ENCODE measurements at regions not wholly inside any gene's neighbourhood (a gene's known extent, or its start where the extent isn't known, plus 50 kb on each side); places are given as distances from the start of the nearest gene placed in this dataset.
"Not testable (repeated sequence)": the region's sequence is repeated elsewhere in the genome, so short reads cannot be mapped to it uniquely, and the experiment has no call there.

DNA sequence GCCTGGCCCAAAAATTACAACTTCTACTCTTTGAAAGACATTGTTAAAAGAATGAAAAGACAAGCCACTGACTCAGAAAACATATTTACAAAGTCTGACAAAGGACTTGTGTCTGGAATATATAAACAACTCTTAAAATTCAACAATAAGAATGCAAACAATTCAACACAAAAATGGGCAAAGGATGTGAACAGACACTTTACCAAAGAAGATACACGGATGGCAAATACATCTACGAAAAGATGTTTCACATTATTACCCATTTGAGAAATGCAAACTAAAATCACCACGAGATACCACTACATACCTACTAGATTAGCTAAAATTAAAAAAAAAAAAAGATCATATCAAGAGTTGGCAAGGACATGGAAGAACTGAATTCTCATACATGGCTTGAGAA, 80.8 kb upstream of the METRNL start:
- Mint-ChIP-seq H3K4me1 (ENCODE audit: low read depth in 2 of 2) (no peaks in the 10 kb centered on the region), H3K36me3 (ENCODE audit: insufficient read depth) (no peaks in the 10 kb centered on the region), H3K27ac (no peak overlapping the region), H3K27me3 (no peaks in the 10 kb centered on the region), H3K9me3 (peaks cover 0 to 3% of the 10 kb centered on the region in 2 donors), H3K4me3 (no peak overlapping the region)
- ATAC-seq (replicated peaks) = no peak
- no peak for DNase-seq

DNA sequence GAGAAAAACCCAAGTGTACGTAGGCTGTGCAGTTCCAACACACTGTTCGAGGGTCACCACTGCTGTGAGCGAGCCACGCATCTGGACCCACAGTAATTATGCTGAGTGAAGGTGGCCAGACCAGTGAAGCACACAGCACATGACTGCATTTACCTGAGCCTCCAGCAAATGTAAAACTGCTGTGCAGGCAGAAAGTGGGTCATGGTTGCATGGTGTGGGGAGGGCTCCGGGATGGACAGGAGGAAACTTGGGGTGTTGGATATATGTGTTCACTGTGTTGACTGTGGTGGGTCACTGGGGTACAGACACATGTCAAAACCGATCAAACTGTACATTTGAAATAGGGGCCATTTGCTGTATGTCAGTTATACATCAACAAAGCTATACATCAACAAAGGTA, 78.7 kb upstream of the METRNL start:
- Mint-ChIP-seq H3K27me3 (no peaks in the 10 kb centered on the region), H3K4me1 (ENCODE audit: low read depth in 2 of 2) (no peaks in the 10 kb centered on the region), H3K4me3 (no peak overlapping the region), H3K9me3 (peaks cover 0 to 3% of the 10 kb centered on the region in 2 donors), H3K36me3 (ENCODE audit: insufficient read depth) (no peaks in the 10 kb centered on the region), H3K27ac (no peak overlapping the region)
- ATAC-seq (replicated peaks) = no peak
- DNase-seq = no peak

DNA sequence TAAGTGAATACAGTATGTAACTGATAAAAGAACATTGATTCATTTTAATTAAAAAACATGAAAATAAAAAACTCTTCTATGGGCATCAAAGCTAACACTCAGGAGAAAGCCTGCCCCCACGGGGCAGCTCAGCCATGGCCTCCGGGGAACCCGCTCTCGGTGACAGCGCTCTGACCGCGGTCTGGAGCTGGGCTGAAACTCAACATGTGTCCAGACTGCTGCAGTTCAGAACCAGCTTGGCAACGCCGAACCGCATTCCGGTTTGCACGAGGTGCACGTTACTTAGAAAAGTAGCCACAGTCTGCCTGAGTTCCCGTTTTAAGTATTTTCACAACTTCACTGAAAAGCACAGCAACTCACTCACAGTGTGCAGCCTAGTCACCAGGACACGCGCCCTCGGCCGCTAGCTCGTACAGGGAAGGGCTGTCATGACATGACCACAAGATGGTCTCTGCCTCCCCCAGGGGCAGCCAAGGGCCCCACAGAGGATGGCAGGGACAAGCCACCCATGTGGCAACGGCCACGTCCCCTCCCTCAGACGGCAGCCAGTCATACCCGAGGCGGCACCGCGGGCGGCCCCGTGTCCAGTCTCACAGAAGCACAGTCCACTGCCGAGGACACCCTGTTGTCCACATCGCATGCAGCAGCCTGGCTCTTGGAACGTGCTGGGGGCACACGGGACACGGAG, 77.1 kb upstream of the METRNL start:
- no peak for DNase-seq
- Mint-ChIP-seq H3K27ac (no peak overlapping the region), H3K9me3 (peaks cover 0 to 3% of the 10 kb centered on the region in 2 donors), H3K4me1 (ENCODE audit: low read depth in 2 of 2) (no peaks in the 10 kb centered on the region), H3K27me3 (no peaks in the 10 kb centered on the region), H3K36me3 (ENCODE audit: insufficient read depth) (no peaks in the 10 kb centered on the region), H3K4me3 (no peak overlapping the region)
- no peak for ATAC-seq (replicated peaks)

- Mint-ChIP-seq H3K4me3 (no peak overlapping the region), H3K9me3 (no peaks in the 10 kb centered on the region), H3K4me1 (ENCODE audit: low read depth in 2 of 2) (no peaks in the 10 kb centered on the region), H3K36me3 (ENCODE audit: insufficient read depth) (no peaks in the 10 kb centered on the region), H3K27ac (no peak overlapping the region), H3K27me3 (no peaks in the 10 kb centered on the region)
- DNase-seq = no peak
- no peak for ATAC-seq (replicated peaks)
These were observed 74.5 kb upstream of the METRNL start for GRCh38 chr17:83004791-83005380.

DNA sequence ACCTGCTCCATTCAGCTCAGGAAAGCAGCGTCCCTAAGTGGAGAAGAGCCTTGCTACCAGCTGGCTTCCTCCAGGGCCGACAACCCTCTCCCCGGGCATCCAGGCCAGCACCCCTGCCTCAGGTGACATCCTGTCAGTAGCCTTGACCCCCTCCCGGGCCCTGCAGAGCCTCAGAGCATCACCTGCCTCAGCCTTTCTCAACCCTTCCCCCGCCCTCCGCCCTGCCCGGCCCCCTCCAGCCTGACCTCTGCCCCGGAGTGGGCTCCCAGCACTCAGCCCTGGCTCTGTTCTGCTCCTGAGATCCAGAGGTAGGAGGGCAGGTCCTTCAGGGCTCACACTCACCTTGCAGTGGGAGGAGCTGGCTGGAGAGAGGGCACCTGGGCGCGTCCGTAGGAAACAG, 73.8 kb upstream of the METRNL start:
- Mint-ChIP-seq H3K4me1 (ENCODE audit: low read depth in 2 of 2) (no peaks in the 10 kb centered on the region), H3K27me3 (no peaks in the 10 kb centered on the region), H3K27ac (no peak overlapping the region), H3K9me3 (no peaks in the 10 kb centered on the region), H3K36me3 (ENCODE audit: insufficient read depth) (no peaks in the 10 kb centered on the region), H3K4me3 (no peak overlapping the region)
- ATAC-seq (replicated peaks) (no peak), DNase-seq (no peak)

- H3K4me3 Mint-ChIP-seq = no peak overlapping the region
- no peaks in the 10 kb centered on the region for H3K4me1 Mint-ChIP-seq (ENCODE audit: low read depth in 2 of 2)
- no peaks in the 10 kb centered on the region for H3K27me3 Mint-ChIP-seq
- peaks cover 2% of the 10 kb centered on the region for H3K36me3 Mint-ChIP-seq (ENCODE audit: insufficient read depth)
- no peak for ATAC-seq (replicated peaks)
- no peaks in the 10 kb centered on the region for H3K9me3 Mint-ChIP-seq
- no peak overlapping the region for H3K27ac Mint-ChIP-seq
- no peak for DNase-seq
These were observed 72.6 kb upstream of the METRNL start for GRCh38 chr17:83006515-83007455.

- H3K36me3 Mint-ChIP-seq (ENCODE audit: insufficient read depth) = peaks cover 2% of the 10 kb centered on the region
- no peak for DNase-seq
- no peak overlapping the region for H3K27ac Mint-ChIP-seq
- no peaks in the 10 kb centered on the region for H3K27me3 Mint-ChIP-seq
- no peak overlapping the region for H3K4me3 Mint-ChIP-seq
- peaks cover 0 to under 1% of the 10 kb centered on the region in 2 donors for H3K4me1 Mint-ChIP-seq (ENCODE audit: low read depth in 2 of 2)
- ATAC-seq (replicated peaks) = no peak
- no peaks in the 10 kb centered on the region for H3K9me3 Mint-ChIP-seq
These were observed 71.8 kb upstream of the METRNL start for GRCh38 chr17:83007504-83008185.

DNA sequence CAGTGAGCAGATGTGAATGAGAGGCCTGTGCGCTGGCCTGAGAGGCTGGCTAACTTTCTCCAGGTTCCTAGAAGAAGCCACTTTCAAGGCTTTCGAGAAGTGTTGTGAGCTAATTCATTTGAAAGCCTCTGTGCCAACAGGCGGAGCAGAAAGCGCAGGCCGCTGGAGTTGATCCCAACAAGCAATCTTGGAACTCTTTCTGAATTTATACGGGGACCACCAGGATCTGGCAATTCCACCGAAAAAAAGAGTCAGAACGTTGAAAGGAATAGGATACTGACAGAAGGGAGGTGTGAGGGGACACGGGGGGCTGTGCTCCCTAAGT, 71.3 kb upstream of the METRNL start:
- Mint-ChIP-seq H3K27me3 (no peaks in the 10 kb centered on the region), H3K4me1 (ENCODE audit: low read depth in 2 of 2) (peaks cover 0 to 4% of the 10 kb centered on the region in 2 donors), H3K27ac (no peak overlapping the region), H3K9me3 (no peaks in the 10 kb centered on the region), H3K36me3 (ENCODE audit: insufficient read depth) (peaks cover 2% of the 10 kb centered on the region), H3K4me3 (no peak overlapping the region)
- ATAC-seq (replicated peaks) (no peak), DNase-seq (no peak)

DNA sequence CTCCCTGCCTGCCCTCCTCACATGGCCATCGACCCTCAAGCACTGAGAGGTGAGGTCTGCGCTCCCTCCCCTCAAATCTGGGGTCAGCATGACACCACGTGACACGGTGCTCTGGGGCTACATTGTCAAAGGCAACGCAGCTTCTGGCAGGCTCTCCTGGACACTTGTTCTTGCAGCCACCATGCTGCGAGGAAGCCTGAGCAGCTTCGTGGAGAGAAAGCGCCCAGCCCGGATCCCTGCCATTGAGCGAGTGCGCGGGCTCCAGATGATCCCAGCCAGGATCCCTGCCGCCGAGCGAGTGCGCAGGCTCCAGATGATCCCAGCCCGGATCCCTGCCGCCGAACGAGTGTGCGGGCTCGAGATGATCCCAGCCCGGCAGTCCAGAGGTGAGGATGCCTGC, 70.9 kb upstream of the METRNL start:
- Mint-ChIP-seq H3K4me1 (ENCODE audit: low read depth in 2 of 2) (peaks cover 0 to 4% of the 10 kb centered on the region in 2 donors), H3K27me3 (no peaks in the 10 kb centered on the region), H3K9me3 (no peaks in the 10 kb centered on the region), H3K27ac (no peak overlapping the region), H3K36me3 (ENCODE audit: insufficient read depth) (peaks cover 2% of the 10 kb centered on the region), H3K4me3 (no peak overlapping the region)
- DNase-seq = no peak
- ATAC-seq (replicated peaks) = no peak

- no peak for DNase-seq
- Mint-ChIP-seq H3K9me3 (no peaks in the 10 kb centered on the region), H3K4me1 (ENCODE audit: low read depth in 2 of 2) (peaks cover 0 to 4% of the 10 kb centered on the region in 2 donors), H3K27ac (no peak overlapping the region), H3K27me3 (no peaks in the 10 kb centered on the region), H3K36me3 (ENCODE audit: insufficient read depth) (peaks cover 2% of the 10 kb centered on the region), H3K4me3 (no peak overlapping the region)
- ATAC-seq (replicated peaks) = no peak
These were observed 69.8 kb upstream of the METRNL start for GRCh38 chr17:83009414-83010205.

DNA sequence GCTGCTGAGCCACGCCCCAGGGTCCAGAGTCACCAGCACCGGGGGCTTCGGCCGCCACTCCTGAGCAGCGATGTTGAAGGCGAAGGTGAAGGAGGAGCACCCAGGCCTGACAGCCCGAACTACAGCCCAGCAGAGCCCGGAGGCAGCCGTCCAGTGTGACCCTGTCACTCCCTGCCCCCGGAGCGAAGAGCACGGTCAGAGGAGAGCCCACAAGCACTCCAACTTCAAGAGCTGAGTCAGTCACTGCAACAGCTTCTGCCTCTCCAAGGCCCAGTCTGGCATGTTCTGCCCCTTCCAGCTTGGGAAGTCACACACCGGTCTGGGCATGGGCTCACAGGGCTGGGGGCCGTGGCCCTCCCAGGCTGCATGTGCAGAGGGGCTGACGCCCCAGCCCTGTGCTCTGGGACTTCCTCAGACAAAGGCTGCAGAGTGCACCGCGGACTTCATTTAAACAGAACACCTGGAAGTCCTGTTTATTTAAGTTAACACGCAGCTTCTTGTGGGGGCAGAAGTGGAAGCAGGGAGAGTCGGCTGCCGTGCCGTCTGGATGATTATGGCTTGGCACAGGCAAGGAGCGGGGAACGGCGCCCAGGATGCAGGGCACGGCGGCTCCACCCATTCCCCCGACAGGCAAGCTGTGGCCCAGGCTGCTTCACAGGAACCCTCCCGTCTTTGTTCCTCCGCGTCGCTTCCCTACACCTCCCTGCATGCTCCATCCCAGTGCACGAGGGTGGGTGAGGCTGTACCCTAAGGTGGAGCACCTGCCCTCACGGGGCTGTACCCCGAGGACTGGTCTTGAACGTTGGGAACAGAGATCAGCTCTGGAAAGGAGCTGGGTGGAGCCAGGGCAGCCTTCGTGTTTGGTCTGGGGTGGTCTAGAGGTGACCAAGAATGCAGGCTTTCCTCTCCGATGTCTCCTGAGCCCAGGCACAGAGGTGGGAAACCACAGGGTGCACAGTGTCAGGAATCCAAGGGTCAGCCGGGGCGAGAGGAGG, 68.9 kb upstream of the METRNL start:
- H3K4me3 Mint-ChIP-seq = no peak overlapping the region

DNA sequence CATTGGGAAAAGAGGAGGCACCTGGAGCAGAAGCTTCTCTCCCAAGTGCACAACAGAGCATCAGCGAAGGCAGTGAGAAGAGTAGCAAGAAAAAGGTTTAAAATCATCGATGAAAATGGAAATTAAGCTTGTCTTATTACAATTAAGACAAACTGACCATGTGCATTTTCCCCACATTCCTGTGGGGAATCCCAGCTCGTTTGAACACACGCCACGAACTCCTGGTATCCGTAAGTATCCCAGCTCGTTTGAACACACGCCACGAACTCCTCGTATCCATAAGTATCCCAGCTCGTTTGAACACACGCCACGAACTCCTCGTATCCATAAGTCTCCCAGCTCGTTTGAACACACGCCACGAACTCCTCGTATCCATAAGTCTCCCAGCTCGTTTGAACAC, 67.7 kb upstream of the METRNL start:
- H3K4me3 Mint-ChIP-seq; ATAC-seq (replicated peaks); H3K4me1 Mint-ChIP-seq (ENCODE audit: low read depth in 2 of 2); H3K27ac Mint-ChIP-seq; H3K27me3 Mint-ChIP-seq; DNase-seq; H3K36me3 Mint-ChIP-seq (ENCODE audit: insufficient read depth); H3K9me3 Mint-ChIP-seq: not testable (repeated sequence)

More for the DNA sequence above, 68.9 kb upstream of the METRNL start:
- H3K36me3 Mint-ChIP-seq (ENCODE audit: insufficient read depth) = peaks cover 2% of the 10 kb centered on the region
- peaks cover 0 to 4% of the 10 kb centered on the region in 2 donors for H3K4me1 Mint-ChIP-seq (ENCODE audit: low read depth in 2 of 2)
- DNase-seq (no peak), ATAC-seq (replicated peaks) (no peak)
- no peak overlapping the region for H3K27ac Mint-ChIP-seq
- no peaks in the 10 kb centered on the region for H3K9me3 Mint-ChIP-seq
- no peaks in the 10 kb centered on the region for H3K27me3 Mint-ChIP-seq
